Neural progenitor cell (in vitro differentiated cells): ENCODE measurements at regions not wholly inside any gene's neighbourhood (a gene's known extent, or its start where the extent isn't known, plus 50 kb on each side); places are given as distances from the start of the nearest gene placed in this dataset.
"Not testable (repeated sequence)": the region's sequence is repeated elsewhere in the genome, so short reads cannot be mapped to it uniquely, and the experiment has no call there.

Experiments
- DNase-seq: peaks from one replicate; pipeline ENCODE4 v3.0.0-alpha.2; 2016; ENCODE audit warnings: low spot score
- H2AFZ ChIP-seq: fragments of 200-600 bp; sonication (generic); replicated peaks from 2 replicates; pipeline ENCODE4 v1.6.1; 2016; ENCODE audit warnings: antibody characterized with exemption
- H3F3A ChIP-seq: fragments of 200-600 bp; sonication (generic); 2 replicates; pipeline ENCODE4 v1.6.1; 2016; ENCODE audit warnings: antibody characterized with exemption, low read depth
- H3K27ac ChIP-seq: fragments of 200-600 bp; sonication (generic); 2 replicates; pipeline ENCODE4 v1.5.1; 2016; ENCODE audit warnings: mild to moderate bottlenecking
- H3K27me3 ChIP-seq: fragments of 200-600 bp; sonication (generic); 2 replicates; pipeline ENCODE4 v1.6.1; 2016; ENCODE audit warnings: mild to moderate bottlenecking, moderate library complexity
- H3K36me3 ChIP-seq: fragments of 200-600 bp; sonication (generic); 2 replicates; pipeline ENCODE4 v1.5.1; 2016
- H3K4me1 ChIP-seq: fragments of 200-600 bp; sonication (generic); 2 replicates; pipeline ENCODE4 v1.6.1; 2016; ENCODE audit warnings: mixed run types
- H3K4me2 ChIP-seq: fragments of 200-600 bp; sonication (generic); 2 replicates; pipeline ENCODE4 v1.6.1; 2016
- H3K4me3 ChIP-seq: fragments of 200-600 bp; sonication (generic); 2 replicates; pipeline ENCODE4 v1.5.1; 2016
- H3K79me2 ChIP-seq: fragments of 200-600 bp; sonication (generic); 2 replicates; pipeline ENCODE4 v1.6.1; 2016; ENCODE audit warnings: low read depth
- H3K9ac ChIP-seq: fragments of 200-600 bp; sonication (generic); 2 replicates; pipeline ENCODE4 v1.6.1; 2016
- H3K9me3 ChIP-seq: fragments of 200-600 bp; sonication (generic); 2 replicates; pipeline ENCODE4 v1.5.1; 2016; ENCODE audit warnings: low read depth
- H4K20me1 ChIP-seq: fragments of 200-600 bp; sonication (generic); 2 replicates; pipeline ENCODE4 v1.6.1; 2016; ENCODE audit warnings: low read depth
- H3K27ac Mint-ChIP-seq: 3 replicates; pipeline ENCODE4 v1.8.0; 2021; ENCODE audit warnings: mixed read lengths
- H3K27me3 Mint-ChIP-seq: 2 replicates; pipeline ENCODE4 v1.8.0; 2022; ENCODE audit warnings: low read depth, mild to moderate bottlenecking, inconsistent platforms, moderate library complexity, mixed read lengths; ENCODE audit not compliant: insufficient read depth
- H3K36me3 Mint-ChIP-seq: 3 replicates; pipeline ENCODE4 v1.8.0; 2021; ENCODE audit warnings: mixed read lengths
- H3K4me1 Mint-ChIP-seq: 3 replicates; pipeline ENCODE4 v1.8.0; 2021; ENCODE audit warnings: mixed read lengths
- H3K4me3 Mint-ChIP-seq: 3 replicates; pipeline ENCODE4 v1.8.0; 2021; ENCODE audit warnings: mild to moderate bottlenecking, moderate library complexity, mixed read lengths
- H3K9me3 Mint-ChIP-seq: 3 replicates; pipeline ENCODE4 v1.8.0; 2020; ENCODE audit warnings: mixed read lengths
- EZH2 ChIP-seq: fragments of 200-600 bp; sonication (generic); IDR thresholded peaks from 2 replicates; pipeline ENCODE4 v1.6.1; 2017; ENCODE audit warnings: antibody characterized with exemption, mild to moderate bottlenecking, moderate library complexity
- EZH2phosphoT487 ChIP-seq: fragments of 200-600 bp; sonication (generic); IDR thresholded peaks from 2 replicates; pipeline ENCODE4 v1.6.1; 2017; ENCODE audit warnings: antibody characterized with exemption
- TF ChIP-seq, protein P1 (sequence below): fragments of 200-600 bp; sonication (generic); IDR thresholded peaks from 2 replicates; pipeline ENCODE4 v1.5.1; 2017; ENCODE audit warnings: antibody characterized with exemption, mild to moderate bottlenecking

DNA sequence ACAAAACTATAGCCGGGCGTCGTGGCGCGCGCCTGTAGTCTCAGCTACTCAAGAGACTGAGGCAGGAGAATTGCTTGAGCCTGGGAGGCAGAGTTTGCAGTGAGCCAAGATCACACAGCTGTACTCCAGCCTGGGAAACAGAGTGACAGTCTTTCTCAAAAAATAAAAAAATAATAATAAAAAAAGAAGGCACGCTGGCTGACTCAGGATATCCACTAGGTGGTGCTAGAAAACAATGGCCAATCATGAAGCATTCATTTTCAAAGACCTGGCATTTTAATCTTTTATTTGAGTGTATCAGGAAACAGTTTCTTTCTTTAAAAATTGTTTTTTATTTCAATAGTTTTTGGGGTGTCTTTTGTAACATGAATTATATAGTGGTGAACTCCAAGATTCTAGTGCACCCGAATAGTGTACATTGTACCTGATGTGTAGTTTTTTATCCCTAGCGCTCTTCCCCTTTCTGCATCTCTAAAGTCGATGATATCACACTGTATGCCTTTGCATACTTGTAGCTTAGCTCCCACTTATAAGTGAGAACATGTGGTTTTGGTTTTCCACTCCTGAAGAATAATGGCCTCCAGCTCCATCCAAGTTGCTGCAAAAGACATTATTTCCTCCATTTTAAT is 88.6 kb downstream of the LYZL1 start:
- TF ChIP-seq, protein P1, sequence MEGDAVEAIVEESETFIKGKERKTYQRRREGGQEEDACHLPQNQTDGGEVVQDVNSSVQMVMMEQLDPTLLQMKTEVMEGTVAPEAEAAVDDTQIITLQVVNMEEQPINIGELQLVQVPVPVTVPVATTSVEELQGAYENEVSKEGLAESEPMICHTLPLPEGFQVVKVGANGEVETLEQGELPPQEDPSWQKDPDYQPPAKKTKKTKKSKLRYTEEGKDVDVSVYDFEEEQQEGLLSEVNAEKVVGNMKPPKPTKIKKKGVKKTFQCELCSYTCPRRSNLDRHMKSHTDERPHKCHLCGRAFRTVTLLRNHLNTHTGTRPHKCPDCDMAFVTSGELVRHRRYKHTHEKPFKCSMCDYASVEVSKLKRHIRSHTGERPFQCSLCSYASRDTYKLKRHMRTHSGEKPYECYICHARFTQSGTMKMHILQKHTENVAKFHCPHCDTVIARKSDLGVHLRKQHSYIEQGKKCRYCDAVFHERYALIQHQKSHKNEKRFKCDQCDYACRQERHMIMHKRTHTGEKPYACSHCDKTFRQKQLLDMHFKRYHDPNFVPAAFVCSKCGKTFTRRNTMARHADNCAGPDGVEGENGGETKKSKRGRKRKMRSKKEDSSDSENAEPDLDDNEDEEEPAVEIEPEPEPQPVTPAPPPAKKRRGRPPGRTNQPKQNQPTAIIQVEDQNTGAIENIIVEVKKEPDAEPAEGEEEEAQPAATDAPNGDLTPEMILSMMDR: peak; percentile 71
- TF ChIP-seq EZH2phosphoT487: no peak
- peaks cover 11% of the 10 kb centered on the region for H3K4me1 ChIP-seq
- peak; percentile 29 for DNase-seq
- H3K9me3 Mint-ChIP-seq: no peaks in the 10 kb centered on the region
- no peaks in the 10 kb centered on the region for H3K9me3 ChIP-seq
- no peak overlapping the region for H2AFZ ChIP-seq
- H3K9ac ChIP-seq: no peak overlapping the region
- no peaks in the 10 kb centered on the region for H3K27me3 ChIP-seq
- H3K36me3 ChIP-seq: no peaks in the 10 kb centered on the region
- no peak overlapping the region for H3K4me3 ChIP-seq
- H3K36me3 Mint-ChIP-seq: no peaks in the 10 kb centered on the region
- no peak overlapping the region for H3K4me2 ChIP-seq
- no peaks in the 10 kb centered on the region for H3F3A ChIP-seq
- H3K4me1 Mint-ChIP-seq: peaks cover 37% of the 10 kb centered on the region
- H3K27me3 Mint-ChIP-seq: peaks cover 7% of the 10 kb centered on the region
- no peaks in the 10 kb centered on the region for H4K20me1 ChIP-seq
- no peak overlapping the region for H3K4me3 Mint-ChIP-seq
- no peak overlapping the region for H3K27ac Mint-ChIP-seq
- H3K27ac ChIP-seq: no peak overlapping the region
- no peaks in the 10 kb centered on the region for H3K79me2 ChIP-seq

DNA sequence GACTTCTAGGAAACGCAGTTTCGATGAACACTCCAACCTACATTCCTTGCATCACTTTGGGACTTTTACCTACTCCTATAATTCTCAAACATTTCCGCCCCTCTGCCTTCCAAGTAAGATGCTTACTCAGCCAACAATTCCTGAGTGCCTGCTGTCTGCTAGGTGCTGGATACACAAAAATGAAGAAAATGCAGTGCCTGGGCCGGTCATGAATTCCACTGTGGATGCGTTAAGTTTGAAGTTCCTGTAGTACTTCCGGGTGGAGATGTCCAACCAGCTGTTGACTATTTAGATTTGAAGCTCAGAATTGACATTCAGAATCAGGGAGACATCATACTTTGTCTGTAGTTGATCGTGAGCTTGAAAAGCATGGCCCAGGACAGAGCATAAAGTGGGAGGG is 89.2 kb downstream of the LYZL1 start:
- H3K36me3 ChIP-seq: no peaks in the 10 kb centered on the region
- TF ChIP-seq, protein P1: no peak
- TF ChIP-seq EZH2 (no peak), EZH2phosphoT487 (no peak)
- H4K20me1 ChIP-seq: no peaks in the 10 kb centered on the region
- H3K9me3 ChIP-seq: no peaks in the 10 kb centered on the region
- H3K27ac ChIP-seq: no peak overlapping the region
- no peak overlapping the region for H3K4me3 Mint-ChIP-seq
- H3K27me3 Mint-ChIP-seq: peaks cover 7% of the 10 kb centered on the region
- peaks cover 37% of the 10 kb centered on the region for H3K4me1 Mint-ChIP-seq
- H3K9me3 Mint-ChIP-seq: no peaks in the 10 kb centered on the region
- no peaks in the 10 kb centered on the region for H3K79me2 ChIP-seq
- no peak overlapping the region for H3K9ac ChIP-seq
- DNase-seq: no peak
- no peaks in the 10 kb centered on the region for H3K27me3 ChIP-seq
- H3K4me1 ChIP-seq: peaks cover 11% of the 10 kb centered on the region
- no peak overlapping the region for H3K4me3 ChIP-seq
- H3K27ac Mint-ChIP-seq: peak overlapping the region; percentile 70
- no peak overlapping the region for H2AFZ ChIP-seq
- H3K36me3 Mint-ChIP-seq: no peaks in the 10 kb centered on the region
- H3F3A ChIP-seq: no peaks in the 10 kb centered on the region
- H3K4me2 ChIP-seq: no peak overlapping the region

DNA sequence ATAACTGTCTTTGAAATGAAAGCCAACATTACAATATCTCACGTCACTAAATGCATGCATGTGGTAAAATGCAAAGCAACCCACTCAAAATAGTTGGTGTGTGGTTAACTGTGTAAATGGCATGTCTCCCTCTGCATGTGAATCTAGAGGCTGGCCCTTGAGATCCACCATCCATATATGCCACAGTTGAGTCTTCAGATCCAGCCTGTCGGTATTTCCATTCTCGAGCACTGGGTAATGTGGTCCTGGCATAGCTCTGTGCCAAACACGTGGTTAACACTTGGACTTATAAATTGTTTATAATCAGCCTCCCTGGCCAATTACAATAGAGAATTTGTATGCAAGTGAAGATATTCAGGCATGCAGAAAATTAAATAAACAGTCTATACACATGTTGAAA is 90.3 kb downstream of the LYZL1 start:
- no peak overlapping the region for H2AFZ ChIP-seq
- peaks cover 7% of the 10 kb centered on the region for H3K27me3 Mint-ChIP-seq
- no peak overlapping the region for H3K4me2 ChIP-seq
- no peaks in the 10 kb centered on the region for H3K36me3 ChIP-seq
- H3K4me1 Mint-ChIP-seq: peaks cover 37% of the 10 kb centered on the region
- H3K4me3 Mint-ChIP-seq: no peak overlapping the region
- peaks cover 11% of the 10 kb centered on the region for H3K4me1 ChIP-seq
- H4K20me1 ChIP-seq: no peaks in the 10 kb centered on the region
- no peaks in the 10 kb centered on the region for H3K27me3 ChIP-seq
- H3F3A ChIP-seq: no peaks in the 10 kb centered on the region
- no peak for DNase-seq
- peaks cover 2% of the 10 kb centered on the region for H3K36me3 Mint-ChIP-seq
- H3K4me3 ChIP-seq: no peak overlapping the region
- TF ChIP-seq EZH2: no peak
- no peaks in the 10 kb centered on the region for H3K9me3 ChIP-seq
- no peaks in the 10 kb centered on the region for H3K9me3 Mint-ChIP-seq
- H3K9ac ChIP-seq: no peak overlapping the region
- no peak overlapping the region for H3K27ac ChIP-seq
- no peak overlapping the region for H3K27ac Mint-ChIP-seq
- no peaks in the 10 kb centered on the region for H3K79me2 ChIP-seq

DNA sequence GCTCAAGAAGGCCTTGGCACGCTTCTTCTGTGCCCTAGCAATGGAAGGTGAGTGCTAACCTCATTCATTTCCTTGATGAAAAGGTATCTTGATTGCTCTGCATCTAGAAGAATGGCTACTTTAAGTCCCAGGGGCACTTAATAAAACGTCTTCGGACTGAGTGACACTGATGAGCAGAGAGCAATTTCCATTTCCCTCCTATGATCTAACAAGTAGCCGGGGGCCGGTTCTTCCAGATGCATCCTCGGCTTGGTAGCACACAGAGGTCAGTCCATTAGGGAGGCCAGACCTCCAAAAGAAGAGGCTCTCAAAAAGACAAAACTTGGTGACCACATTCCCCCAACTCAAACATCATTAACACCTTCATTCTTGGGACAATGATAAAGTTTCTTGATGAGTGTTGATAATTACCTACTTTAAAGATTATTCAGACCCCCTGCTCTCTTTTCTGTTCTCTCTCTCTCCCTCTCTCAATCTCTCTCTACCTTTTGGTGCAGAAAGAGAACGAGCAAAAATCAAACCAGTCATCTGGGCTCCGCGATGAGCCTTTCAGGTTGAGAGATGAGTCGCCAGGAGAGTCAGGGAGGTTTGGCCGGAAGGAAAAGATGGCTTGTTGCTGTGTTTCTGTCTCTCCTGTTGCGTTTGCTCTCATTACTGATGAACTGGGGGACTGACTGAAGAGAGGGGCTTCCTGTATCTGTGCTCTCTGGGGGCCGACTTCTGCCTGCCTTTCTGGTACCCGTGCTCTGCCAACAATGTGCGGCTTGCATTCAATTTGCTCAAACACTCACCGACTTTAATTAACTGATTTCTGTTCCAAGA is 91.1 kb downstream of the LYZL1 start:
- not testable (repeated sequence) for H3K36me3 Mint-ChIP-seq, H3K4me2 ChIP-seq, H3K79me2 ChIP-seq, H3K4me3 ChIP-seq, H3F3A ChIP-seq, H3K27ac ChIP-seq, H3K27me3 ChIP-seq, H3K9me3 ChIP-seq, DNase-seq, H3K36me3 ChIP-seq, H3K9me3 Mint-ChIP-seq, H3K9ac ChIP-seq, H4K20me1 ChIP-seq
- peak overlapping the region; percentile 6 for H3K4me3 Mint-ChIP-seq
- H3K27me3 Mint-ChIP-seq: peaks cover 10% of the 10 kb centered on the region
- Histone ChIP-seq H2AFZ (peak overlapping the region; percentile 72), H3K4me1 (peaks cover 11% of the 10 kb centered on the region)
- H3K27ac Mint-ChIP-seq: peak overlapping the region; percentile 38
- peaks cover 37% of the 10 kb centered on the region for H3K4me1 Mint-ChIP-seq

DNA sequence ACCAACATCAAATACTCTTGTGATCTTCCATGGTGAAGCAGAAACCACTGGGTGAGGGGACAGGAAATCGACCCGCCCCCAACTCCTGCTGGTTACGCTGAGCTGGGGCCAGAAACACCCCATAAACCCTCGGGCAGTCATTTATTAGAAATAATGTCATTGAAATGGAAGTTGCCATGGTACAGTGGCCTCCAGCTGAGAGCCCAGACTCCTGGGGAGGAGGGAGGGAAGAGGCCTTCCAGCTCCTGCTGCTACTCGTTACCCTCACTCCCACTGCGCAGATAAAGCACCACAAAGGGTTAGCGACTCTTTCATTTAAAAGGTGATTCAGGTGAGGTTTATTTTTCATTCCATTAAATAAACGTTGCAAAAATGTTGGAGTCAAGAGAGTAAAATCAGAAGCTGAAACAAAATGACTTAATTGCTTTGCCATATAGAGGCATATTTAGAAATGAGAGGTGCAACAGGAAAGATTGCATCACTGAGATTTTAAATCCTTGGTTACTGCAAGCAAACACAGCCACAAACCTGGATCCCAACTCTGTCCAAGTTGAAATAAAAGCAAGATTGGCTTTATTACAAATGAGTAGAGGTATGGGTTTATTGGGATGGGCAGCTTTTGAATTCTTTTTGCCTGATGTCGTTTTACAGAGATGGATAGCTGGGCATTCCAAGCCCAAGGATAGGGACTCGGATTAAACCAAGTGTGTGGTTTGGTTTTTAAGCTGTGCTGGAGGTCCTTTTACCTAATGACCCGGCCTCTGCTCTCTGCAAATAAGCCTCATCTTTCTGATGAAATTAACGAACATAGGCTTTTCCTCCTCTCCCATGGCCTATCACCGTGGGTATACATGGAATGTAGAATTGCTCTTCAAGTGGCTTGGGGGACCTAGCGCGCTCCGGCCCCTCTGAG is 92.0 kb downstream of the LYZL1 start:
- not testable (repeated sequence) for H3K27ac ChIP-seq

More for the DNA sequence above, 92.0 kb downstream of the LYZL1 start:
- not testable (repeated sequence) for H3K27me3 ChIP-seq, H4K20me1 ChIP-seq, H3K36me3 Mint-ChIP-seq, H3K9ac ChIP-seq, H3K9me3 ChIP-seq, H3K9me3 Mint-ChIP-seq, H3K36me3 ChIP-seq, DNase-seq, H3K4me3 ChIP-seq, H3K79me2 ChIP-seq, H3K27me3 Mint-ChIP-seq, H3F3A ChIP-seq
- H3K4me1 Mint-ChIP-seq: peaks cover 37% of the 10 kb centered on the region
- peak overlapping the region; percentile 50 for H3K27ac Mint-ChIP-seq
- H3K4me3 Mint-ChIP-seq: peak overlapping the region; percentile 6
- Histone ChIP-seq H3K4me1 (peaks cover 11% of the 10 kb centered on the region), H3K4me2 (peak overlapping the region; percentile 38), H2AFZ (peak overlapping the region; percentile 72)
